A549 (cell line): ENCODE measurements at regions not wholly inside any gene's neighbourhood (a gene's known extent, or its start where the extent isn't known, plus 50 kb on each side); places are given as distances from the start of the nearest gene placed in this dataset.

Source experiments
- CTCF ChIP-seq: fragments of >200 bp; sonication (Bioruptor Twin); formaldehyde crosslinking; IDR thresholded peaks from 3 replicates; pipeline ENCODE4 v1.5.1; 2016
- ELK1 ChIP-seq: fragments of 150-350 bp; IDR thresholded peaks from 2 replicates; pipeline ENCODE4 v1.6.1; 2014; ENCODE audit warnings: low read depth, mild to moderate bottlenecking, low read length
- EP300 ChIP-seq, 2 experiments: fragments of >200 bp; sonication (Bioruptor Twin); formaldehyde crosslinking; IDR thresholded peaks; 2 replicates in 1 of 2; 3 replicates in 1 of 2; pipeline ENCODE4 v1.6.1; 2016 to 2017
- ESRRA ChIP-seq: fragments of 150-350 bp; IDR thresholded peaks from 2 replicates; pipeline ENCODE4 v1.6.1; 2014; ENCODE audit warnings: mild to moderate bottlenecking, low read length, borderline replicate concordance
- GATA3 ChIP-seq: IDR thresholded peaks from 2 replicates; pipeline ENCODE4 v1.6.1; 2012; ENCODE audit warnings: borderline replicate concordance
- MAX ChIP-seq: IDR thresholded peaks from 2 replicates; pipeline ENCODE4 v1.6.1; 2012
- MYC ChIP-seq: IDR thresholded peaks from 2 replicates; pipeline ENCODE4 v1.6.1; 2012; ENCODE audit warnings: mild to moderate bottlenecking, inconsistent platforms, low read length, improper control_type of control experiment, borderline replicate concordance
- PHF8 ChIP-seq: fragments of 200-600 bp; sonication (generic); IDR thresholded peaks from 2 replicates; pipeline ENCODE4 v1.6.1; 2016; ENCODE audit warnings: low read depth, mild to moderate bottlenecking, antibody characterized with exemption, moderate library complexity, borderline replicate concordance
- POLR2A ChIP-seq: IDR thresholded peaks from 2 replicates; pipeline ENCODE4 v1.6.1; 2012; ENCODE audit warnings: mild to moderate bottlenecking, low read length
- REST ChIP-seq: fragments of 200-600 bp; sonication (generic); IDR thresholded peaks from 2 replicates; pipeline ENCODE4 v1.6.1; 2016; ENCODE audit warnings: antibody characterized with exemption, mild to moderate bottlenecking, moderate library complexity
- SREBF2 ChIP-seq: fragments of 450-650 bp; IDR thresholded peaks from 2 replicates; pipeline ENCODE4 v1.6.1; 2014; ENCODE audit warnings: mild to moderate bottlenecking, moderate library complexity

- no peak for TF ChIP-seq CTCF
- no peak for TF ChIP-seq REST
- TF ChIP-seq MAX, result no peak
- no peak for TF ChIP-seq POLR2A
- TF ChIP-seq PHF8, result no peak
- TF ChIP-seq ELK1, result no peak
- no peak for TF ChIP-seq SREBF2
- TF ChIP-seq GATA3, result no peak
- TF ChIP-seq EP300 (IDR thresholded peaks at IDR 0.05), result no peak
- no peak for TF ChIP-seq ESRRA
- TF ChIP-seq MYC, result no peak
Measured at GRCh38 chr18:33803636-33804035, 225.6 kb downstream of the ASXL3 start.
